ENCODE measurements at regions not wholly inside any gene's neighbourhood (a gene's known extent, or its start where the extent isn't known, plus 50 kb on each side); places are given as distances from the start of the nearest gene placed in this dataset.

GRCh38 chr5:24381861-24382489 is 262.8 kb downstream of the CDH10 start:
- no peaks in the 10 kb centered on the region for H3K9me3 ChIP-seq (replicated peaks; ENCODE audit: control insufficient read depth, insufficient read depth, low read depth, low read length)
- ChIA-PET POLR2A (no interaction called here), CTCF (ENCODE audit: low intra/inter-chr PET ratio) (no interaction called here)
- no peaks in the 10 kb centered on the region for H3K27me3 ChIP-seq (ENCODE audit: control insufficient read depth in 2 of 2, insufficient read depth in 2 of 2, low read length in 2 of 2)
- BruUV-seq (replicated peaks), result no TSS peak
- H3K9me1 ChIP-seq (ENCODE audit: control insufficient read depth, insufficient read depth, low read length), result no peaks in the 10 kb centered on the region
- H4K20me1 ChIP-seq (replicated peaks; ENCODE audit: control insufficient read depth, insufficient read depth, low read length), result no peaks in the 10 kb centered on the region
- no peaks in the 10 kb centered on the region for H3K36me3 ChIP-seq (ENCODE audit: control insufficient read depth, insufficient read depth, low read length)
- WGBS (ENCODE audit: insufficient coverage, low coverage, missing lambda C conversion rate), result 1% methylated on average over 5 of the region's 5 CpGs
- H3K27ac ChIP-seq (ENCODE audit: extremely low read depth, low read depth, low read length), result no peak overlapping the region
- H2AFZ ChIP-seq (ENCODE audit: low read depth, low read length), result no peak overlapping the region
- no peak overlapping the region for H3K4me2 ChIP-seq (ENCODE audit: insufficient read depth, low read length)
- no peak for ATAC-seq
- no peak overlapping the region for H3K4me3 ChIP-seq
- FAIRE-seq, result no peak
- TF ChIP-seq RFX7 (CRISPR knock-in tag; IDR thresholded peaks at IDR 0.05) (no peak), PML (IDR thresholded peaks at IDR 0.05; ENCODE audit: low read length) (no peak), SNIP1 (IDR thresholded peaks at IDR 0.05; ENCODE audit: low read depth) (no peak), PKNOX1 (IDR thresholded peaks at IDR 0.05) (no peak), ZNF431 (CRISPR knock-in tag; IDR thresholded peaks at IDR 0.05) (no peak), STAT5A (IDR thresholded peaks at IDR 0.05; ENCODE audit: borderline replicate concordance, low read length) (no peak), ZNF561 (CRISPR knock-in tag; conservative IDR thresholded peaks at IDR 0.05) (no peak), ZSCAN29 (IDR thresholded peaks at IDR 0.05) (no peak), DMBX1 (CRISPR knock-in tag; IDR thresholded peaks at IDR 0.05; ENCODE audit: borderline replicate concordance) (no peak), CTBP1 (IDR thresholded peaks at IDR 0.05; ENCODE audit: borderline replicate concordance) (no peak), THAP12 (CRISPR knock-in tag; IDR thresholded peaks at IDR 0.05) (no peak), CCNT2 (IDR thresholded peaks at IDR 0.05; ENCODE audit: borderline replicate concordance, extremely low read depth, insufficient read length, low read depth, low read length) (no peak), NELFE (IDR thresholded peaks at IDR 0.05; ENCODE audit: insufficient read depth, insufficient read length) (no peak), RB1 (IDR thresholded peaks at IDR 0.05; ENCODE audit: low read depth) (no peak), MYC (IDR thresholded peaks at IDR 0.05; ENCODE audit: low read depth, low read length) (no peak), MYC (CRISPR knock-in tag; IDR thresholded peaks at IDR 0.05; ENCODE audit: borderline replicate concordance, low read depth) (no peak), GATAD2B (IDR thresholded peaks at IDR 0.05; ENCODE audit: borderline replicate concordance) (no peak), POLR2B (IDR thresholded peaks at IDR 0.05; ENCODE audit: low read depth, partially characterized antibody) (no peak), MEIS2 (IDR thresholded peaks at IDR 0.05; ENCODE audit: partially characterized antibody) (no peak)
- H3K4me1 ChIP-seq (replicated peaks in 1 of 2; ENCODE audit: control insufficient read depth in 2 of 2, insufficient read depth in 2 of 2, low read length in 2 of 2), result no peaks in the 10 kb centered on the region
- intact Hi-C loops (cut with micrococcal nuclease), result no loop called here
- no peak for DNase-seq (ENCODE audit: extremely low read depth in 1 of 4, low spot score in 3 of 4)
- no peaks in the 10 kb centered on the region for H3K79me2 ChIP-seq (ENCODE audit: control insufficient read depth, insufficient read depth, low read length)
- H3K9ac ChIP-seq (ENCODE audit: insufficient read depth in 1 of 2, low read depth in 2 of 2, low read length in 2 of 2), result no peak overlapping the region
- in situ Hi-C loops (cut with MboI), result no loop called here
